ENCODE measurements at regions not wholly inside any gene's neighbourhood (a gene's known extent, or its start where the extent isn't known, plus 50 kb on each side); places are given as distances from the start of the nearest gene placed in this dataset.

DNA sequence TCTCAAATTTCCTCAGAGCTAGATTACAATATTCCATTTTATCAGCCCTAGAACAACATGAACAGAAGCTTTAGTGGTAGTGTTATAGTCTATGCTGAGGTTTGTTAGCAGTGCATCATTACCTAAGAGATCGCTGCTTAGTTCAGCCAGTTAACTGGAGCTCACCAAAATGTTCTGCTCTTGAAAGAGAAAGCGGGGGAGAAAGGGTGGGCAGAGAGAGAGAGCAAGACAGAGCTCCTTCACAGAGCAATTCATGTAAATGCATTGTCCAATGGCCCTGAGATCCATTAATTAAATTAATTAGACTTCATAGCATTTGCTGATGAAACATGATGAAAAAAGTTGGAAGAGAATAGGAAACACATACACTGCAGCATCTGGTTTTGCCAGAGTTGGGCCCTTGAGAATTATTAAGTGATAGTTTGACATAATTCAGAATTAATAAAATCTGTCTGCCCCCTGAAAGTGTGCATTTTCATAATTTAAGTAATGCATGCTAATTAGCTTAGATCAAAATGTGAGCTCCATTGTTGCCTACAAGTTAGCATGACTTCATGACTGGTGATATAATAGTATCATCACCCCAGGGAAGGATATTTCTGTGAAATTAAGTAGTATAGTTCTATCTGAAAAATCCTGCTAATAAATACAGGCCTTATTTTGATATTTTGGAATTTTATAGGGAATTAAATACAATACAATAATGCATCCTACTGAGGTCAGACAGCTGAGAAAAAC, 86.9 kb upstream of the LYSMD4 start:
- no peak overlapping the region for H3K4me3 ChIP-seq (replicated peaks in 1 of 3; ENCODE audit: insufficient read depth in 1 of 3, low read depth in 1 of 3, low read length in 3 of 3)
- no peak for TF ChIP-seq MYC (IDR thresholded peaks at IDR 0.05; ENCODE audit: low read depth, low read length)
- no peak for TF ChIP-seq POLR2AphosphoS5 (IDR thresholded peaks at IDR 0.05; ENCODE audit: insufficient read depth, low read depth, low read length)
- no peak for TF ChIP-seq POLR2A (IDR thresholded peaks at IDR 0.05; ENCODE audit: low read depth, low read length)
- no peak for TF ChIP-seq EZH2 (IDR thresholded peaks at IDR 0.05; ENCODE audit: borderline replicate concordance, low read depth, low read length, severe bottlenecking)
- TF ChIP-seq GATA2 (IDR thresholded peaks at IDR 0.05; ENCODE audit: insufficient read depth, insufficient read length, low read depth, low read length), result no peak
- TF ChIP-seq, protein P1, sequence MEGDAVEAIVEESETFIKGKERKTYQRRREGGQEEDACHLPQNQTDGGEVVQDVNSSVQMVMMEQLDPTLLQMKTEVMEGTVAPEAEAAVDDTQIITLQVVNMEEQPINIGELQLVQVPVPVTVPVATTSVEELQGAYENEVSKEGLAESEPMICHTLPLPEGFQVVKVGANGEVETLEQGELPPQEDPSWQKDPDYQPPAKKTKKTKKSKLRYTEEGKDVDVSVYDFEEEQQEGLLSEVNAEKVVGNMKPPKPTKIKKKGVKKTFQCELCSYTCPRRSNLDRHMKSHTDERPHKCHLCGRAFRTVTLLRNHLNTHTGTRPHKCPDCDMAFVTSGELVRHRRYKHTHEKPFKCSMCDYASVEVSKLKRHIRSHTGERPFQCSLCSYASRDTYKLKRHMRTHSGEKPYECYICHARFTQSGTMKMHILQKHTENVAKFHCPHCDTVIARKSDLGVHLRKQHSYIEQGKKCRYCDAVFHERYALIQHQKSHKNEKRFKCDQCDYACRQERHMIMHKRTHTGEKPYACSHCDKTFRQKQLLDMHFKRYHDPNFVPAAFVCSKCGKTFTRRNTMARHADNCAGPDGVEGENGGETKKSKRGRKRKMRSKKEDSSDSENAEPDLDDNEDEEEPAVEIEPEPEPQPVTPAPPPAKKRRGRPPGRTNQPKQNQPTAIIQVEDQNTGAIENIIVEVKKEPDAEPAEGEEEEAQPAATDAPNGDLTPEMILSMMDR (IDR thresholded peaks at IDR 0.05; ENCODE audit: extremely low read depth in 1 of 2, insufficient read depth in 1 of 2, low read depth in 1 of 2, low read length in 2 of 2), result no peak
- no peak for TF ChIP-seq JUN (IDR thresholded peaks at IDR 0.05; ENCODE audit: borderline replicate concordance, insufficient read depth, insufficient read length, low read depth)
- no peak for TF ChIP-seq MAX (IDR thresholded peaks at IDR 0.05; ENCODE audit: insufficient read depth, insufficient read length)
- no peak for TF ChIP-seq FOS (IDR thresholded peaks at IDR 0.05; ENCODE audit: borderline replicate concordance, insufficient read depth, low read length)
- H3K36me3 ChIP-seq (ENCODE audit: control insufficient read depth in 2 of 2, extremely low read depth in 1 of 2, insufficient read depth in 2 of 2, low read length in 2 of 2), result no peaks in the 10 kb centered on the region
- FAIRE-seq (no peak), DNase-seq (ENCODE audit: low read depth, low spot score) (no peak)
- BruUV-seq (replicated peaks), result no TSS peak
- ChIA-PET POLR2A (no interaction called here), CTCF (interaction anchor here (0.9 to 1.3 kb wide), 2 partner anchors 24 to 529 kb away, joined by 3 read pairs; no protein-coding TSS in a partner anchor)
- no peaks in the 10 kb centered on the region for H3K9me1 ChIP-seq (replicated peaks; ENCODE audit: control insufficient read depth, extremely low read depth, insufficient read depth, low read length)
- H3K4me1 ChIP-seq (ENCODE audit: control insufficient read depth, extremely low read depth, insufficient read depth, low read length), result no peaks in the 10 kb centered on the region
- no peak overlapping the region for H3K4me2 ChIP-seq (ENCODE audit: insufficient read depth, low read length)
- dilution Hi-C loops (cut with MboI; ENCODE audit: extremely low pct_ligation_motif_present, low sequenced_read_pairs), result no loop called here
- intact Hi-C loops (cut with micrococcal nuclease), result loop anchor here (10.0 kb wide), 1 partner anchor 1925 kb away; no protein-coding TSS in a partner anchor
- no peak overlapping the region for H2AFZ ChIP-seq (ENCODE audit: low read depth, low read length)
- no peaks in the 10 kb centered on the region for H3K79me2 ChIP-seq (ENCODE audit: control insufficient read depth, insufficient read depth, low read length)
- H4K20me1 ChIP-seq (replicated peaks; ENCODE audit: control insufficient read depth, extremely low read depth, insufficient read depth, low read length), result no peaks in the 10 kb centered on the region
- no peaks in the 10 kb centered on the region for H3K9me3 ChIP-seq (replicated peaks; ENCODE audit: control insufficient read depth, insufficient read depth, low read length)
- H3K9ac ChIP-seq (replicated peaks; ENCODE audit: extremely low read depth, insufficient read depth, low read length), result no peak overlapping the region
- H3K27me3 ChIP-seq (ENCODE audit: control insufficient read depth in 2 of 2, insufficient read depth in 2 of 2, low read length in 2 of 2), result no peaks in the 10 kb centered on the region
- H3K27ac ChIP-seq (ENCODE audit: insufficient read depth, low read depth, low read length), result no peak overlapping the region

All from endothelial cell of umbilical vein (primary cell).